Stimulated activated CD4-positive, alpha-beta T cell treated with anti-CD3 and anti-CD28 coated beads, Interleukin-12 subunit alpha, Interleukin-12 subunit beta, amount 100 ng/mL, for 4 hours (primary cell): ENCODE measurements at regions not wholly inside any gene's neighbourhood (a gene's known extent, or its start where the extent isn't known, plus 50 kb on each side); places are given as distances from the start of the nearest gene placed in this dataset.
"Not testable (repeated sequence)": the region's sequence is repeated elsewhere in the genome, so short reads cannot be mapped to it uniquely, and the experiment has no call there.

Source experiments
- DNase-seq: peaks from one replicate; pipeline ENCODE4 v3.0.0-alpha.2; 2020

DNA sequence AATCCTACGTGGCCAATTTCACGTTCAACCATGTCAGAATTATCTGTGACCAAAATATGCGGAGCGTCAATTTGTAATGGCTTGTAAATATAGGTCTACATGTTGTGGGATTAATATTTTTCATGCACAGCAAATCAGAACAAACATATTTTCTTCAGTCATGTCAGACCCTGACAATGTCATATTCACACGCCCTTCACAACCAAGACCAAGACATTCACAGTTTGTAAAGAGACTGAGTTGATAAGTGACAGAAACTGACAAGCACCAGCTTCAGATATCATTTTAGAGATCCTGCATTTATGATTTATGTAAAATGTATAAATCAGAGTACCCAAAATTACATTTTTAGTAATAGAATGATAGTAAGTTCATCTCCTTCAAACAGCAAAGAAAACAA lies 57.3 kb upstream of the NOVA1 start:
- no peak for DNase-seq

DNA sequence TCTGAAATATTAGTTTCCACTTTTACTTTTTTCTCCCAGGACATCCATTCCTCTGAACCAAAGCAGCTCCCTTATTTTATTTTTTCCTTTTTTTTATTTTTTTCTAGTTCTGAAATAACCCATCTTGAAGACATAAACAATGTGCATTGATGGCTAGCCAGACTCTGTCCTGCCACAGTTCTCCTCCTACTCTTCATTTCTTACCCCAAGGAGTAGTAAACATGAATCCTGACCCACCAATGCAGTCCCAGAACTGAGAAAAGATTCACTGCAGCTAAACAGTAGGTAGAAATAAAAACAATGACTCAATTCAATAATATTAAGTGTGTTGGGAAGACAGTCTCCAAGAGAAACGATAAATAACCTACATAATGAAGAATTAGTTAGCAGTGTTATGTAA lies 65.7 kb upstream of the NOVA1 start:
- no peak for DNase-seq

DNA sequence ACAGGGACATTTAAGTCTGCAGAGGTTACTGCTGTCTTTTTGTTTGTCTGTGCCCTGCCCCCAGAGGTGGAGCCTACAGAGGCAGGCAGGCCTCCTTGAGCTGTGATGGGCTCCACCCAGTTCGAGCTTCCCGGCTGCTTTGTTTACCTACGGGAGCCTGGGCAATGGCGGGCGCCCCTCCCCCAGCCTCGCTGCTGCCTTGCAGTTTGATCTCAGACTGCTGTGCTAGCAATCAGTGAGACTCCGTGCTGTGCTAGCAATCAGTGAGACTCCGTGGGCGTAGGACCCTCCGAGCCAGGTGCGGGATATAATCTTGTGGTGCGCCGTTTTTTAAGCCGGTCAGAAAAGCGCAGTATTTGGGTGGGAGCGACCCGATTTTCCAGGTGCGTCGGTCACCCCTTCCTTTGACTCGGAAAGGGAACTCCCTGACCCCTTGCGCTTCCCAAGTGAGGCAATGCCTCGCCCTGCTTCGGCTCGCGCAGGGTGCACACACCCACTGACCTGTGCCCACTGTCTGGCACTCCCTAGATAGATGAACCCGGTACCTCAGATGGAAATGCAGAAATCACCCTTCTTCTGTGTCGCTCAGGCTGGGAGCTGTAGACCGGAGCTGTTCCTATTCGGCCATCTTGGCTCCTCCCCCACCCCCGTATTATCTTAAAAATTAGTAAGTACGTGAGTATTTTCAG lies 81.0 kb upstream of the NOVA1 start:
- not testable (repeated sequence) for DNase-seq

DNA sequence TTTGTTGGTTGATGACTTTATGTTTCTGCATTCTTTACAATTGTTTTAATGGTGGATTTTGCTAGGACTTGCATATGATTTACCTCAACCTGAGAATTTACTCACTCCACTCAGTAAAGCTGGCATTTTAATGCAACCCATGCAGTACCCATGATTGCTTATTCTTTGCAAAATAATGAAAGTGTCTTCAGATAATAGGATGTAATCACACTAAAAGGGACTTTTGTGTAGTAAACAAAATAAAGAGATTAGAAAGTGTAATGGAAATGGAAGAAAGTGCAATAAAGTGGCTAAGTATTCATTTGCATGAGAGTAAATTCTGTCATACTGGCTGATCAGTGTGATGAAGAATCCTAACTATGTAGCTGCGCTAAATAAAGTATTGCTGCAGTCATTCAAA lies 87.6 kb upstream of the NOVA1 start:
- no peak for DNase-seq

DNA sequence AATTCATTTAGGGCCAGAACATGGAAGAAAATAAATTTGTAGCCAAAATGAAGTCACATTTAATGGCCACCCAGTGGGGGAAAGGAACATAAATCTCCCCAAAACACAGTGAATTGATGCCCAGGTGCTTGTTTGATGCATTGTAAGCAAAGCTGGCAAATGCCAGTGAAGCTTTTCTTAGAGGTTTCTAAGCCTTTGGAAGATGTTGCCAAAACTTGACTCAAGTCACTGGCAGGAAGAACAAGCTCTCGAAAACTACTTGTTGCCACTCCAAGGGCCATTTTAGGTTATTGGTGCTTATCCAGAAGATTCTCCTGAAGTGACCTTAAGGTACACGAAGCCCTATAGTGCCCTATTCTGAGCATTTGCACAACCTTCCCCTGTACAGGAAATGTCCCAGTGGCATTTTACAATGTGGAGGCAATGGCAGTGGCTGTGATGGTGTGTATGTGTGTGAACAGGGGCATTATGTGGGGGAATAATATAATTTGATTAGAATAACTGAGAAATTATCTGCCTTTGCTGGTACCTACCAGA lies 89.5 kb upstream of the NOVA1 start:
- DNase-seq = no peak

DNA sequence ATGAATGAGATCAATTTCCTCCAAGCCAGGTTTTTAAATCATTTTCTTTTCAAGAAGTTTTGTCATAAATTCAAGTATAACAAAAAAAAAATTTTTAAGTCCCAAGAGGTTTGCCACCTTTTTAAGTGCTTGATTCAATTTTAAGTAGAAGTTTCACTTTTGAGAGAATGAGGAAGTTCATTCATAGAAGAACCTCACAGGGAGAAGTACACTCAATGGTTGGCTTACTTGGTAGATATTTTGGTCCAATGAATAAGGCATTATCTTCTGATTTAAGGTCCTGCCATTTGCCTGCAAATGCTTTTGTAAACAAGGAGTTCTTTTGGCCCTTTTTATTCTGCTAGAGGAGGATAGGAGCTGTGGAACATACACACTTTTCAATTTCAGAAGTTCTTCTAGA lies 96.7 kb upstream of the NOVA1 start:
- DNase-seq = no peak

DNA sequence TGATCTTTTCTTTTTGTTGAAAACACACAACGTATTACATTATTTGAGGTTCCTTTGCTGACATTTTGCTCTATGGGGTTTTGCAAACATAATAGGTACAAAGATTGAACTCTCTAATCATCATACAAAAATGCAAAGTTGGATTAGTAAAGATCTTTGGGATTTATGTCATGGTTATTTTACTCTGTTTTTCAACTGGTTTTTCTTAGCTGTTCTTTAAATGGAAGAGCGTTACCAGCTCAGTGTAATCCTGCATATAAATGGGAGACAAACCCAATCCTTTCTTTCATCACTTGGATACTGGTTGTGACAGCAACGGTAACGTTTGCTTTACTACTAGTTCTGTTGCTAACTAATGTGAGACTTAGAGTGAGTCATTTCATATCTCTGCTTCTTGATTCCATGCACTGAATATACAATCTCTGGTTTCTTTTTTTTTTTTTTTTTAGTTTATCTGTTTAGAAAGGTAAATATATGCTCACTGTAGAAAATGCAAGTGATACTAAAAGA lies 104.9 kb upstream of the NOVA1 start:
- no peak for DNase-seq

DNA sequence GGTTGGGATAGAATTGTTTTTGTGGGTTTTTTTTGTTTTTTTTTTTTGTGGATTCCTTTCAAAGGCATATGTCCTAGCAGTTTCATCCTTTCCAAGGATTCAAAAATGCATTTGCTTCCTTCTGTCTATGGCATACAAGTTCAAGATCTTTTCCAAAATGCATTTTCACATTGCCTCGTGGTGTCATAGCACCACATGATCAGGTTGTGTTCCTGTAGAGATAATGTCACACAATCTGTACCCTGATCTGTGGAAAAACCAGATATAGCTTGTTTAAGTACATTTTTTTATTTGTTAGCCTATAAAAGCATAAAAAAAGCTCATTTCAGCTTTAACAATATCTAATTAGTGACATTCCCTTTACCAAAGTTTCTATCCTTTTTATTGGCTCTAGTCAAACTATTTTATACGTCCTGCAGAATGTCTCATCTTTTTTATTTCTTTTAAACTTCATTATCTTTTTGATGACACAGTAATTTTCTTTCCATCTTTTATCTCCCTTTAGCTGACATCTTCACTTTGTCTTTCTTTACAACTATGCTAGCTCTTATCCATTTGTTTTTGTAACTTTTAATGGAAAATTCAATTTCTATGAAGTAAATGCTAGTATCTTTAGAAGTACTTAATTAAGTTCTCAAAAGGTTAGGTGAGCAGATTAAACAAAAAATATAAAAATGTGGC lies 106.0 kb upstream of the NOVA1 start:
- no peak for DNase-seq

DNA sequence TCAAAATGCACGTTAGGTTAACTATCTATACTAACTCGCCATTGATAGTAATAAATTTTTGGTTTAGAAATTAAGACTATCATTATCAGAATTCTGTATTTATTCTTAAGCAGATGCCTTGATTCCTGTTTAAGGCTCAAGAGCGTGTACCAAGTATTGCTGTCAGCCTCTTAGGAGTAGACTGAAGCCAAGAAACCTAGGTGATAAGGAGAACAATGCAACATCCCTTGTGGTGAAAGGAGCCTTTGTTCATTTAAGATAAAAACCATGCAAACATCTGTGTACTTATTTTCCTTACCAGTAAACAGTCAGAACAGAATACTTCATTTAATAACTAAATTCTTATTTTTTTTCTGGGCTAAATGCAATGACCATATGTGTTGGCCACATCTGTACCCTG lies 109.4 kb upstream of the NOVA1 start:
- no peak for DNase-seq

DNA sequence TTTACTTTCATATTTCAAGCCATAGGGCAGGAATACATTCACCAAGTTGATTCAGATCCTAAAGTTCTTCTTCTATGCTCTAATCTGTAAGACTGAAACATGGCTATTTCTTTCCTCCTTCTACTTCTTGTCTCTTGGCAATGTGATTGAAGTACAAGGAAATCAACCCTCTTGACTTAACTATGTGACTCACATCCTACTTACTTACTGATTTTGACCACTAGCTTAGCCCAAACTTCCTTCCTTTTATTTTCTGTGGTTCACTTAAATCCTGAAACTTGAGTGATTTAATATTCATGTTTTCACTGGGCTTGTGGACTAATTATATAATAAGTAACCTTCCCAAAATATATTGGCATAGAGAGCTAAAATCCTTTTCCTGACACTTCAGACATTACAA lies 111.2 kb upstream of the NOVA1 start:
- DNase-seq = no peak

DNA sequence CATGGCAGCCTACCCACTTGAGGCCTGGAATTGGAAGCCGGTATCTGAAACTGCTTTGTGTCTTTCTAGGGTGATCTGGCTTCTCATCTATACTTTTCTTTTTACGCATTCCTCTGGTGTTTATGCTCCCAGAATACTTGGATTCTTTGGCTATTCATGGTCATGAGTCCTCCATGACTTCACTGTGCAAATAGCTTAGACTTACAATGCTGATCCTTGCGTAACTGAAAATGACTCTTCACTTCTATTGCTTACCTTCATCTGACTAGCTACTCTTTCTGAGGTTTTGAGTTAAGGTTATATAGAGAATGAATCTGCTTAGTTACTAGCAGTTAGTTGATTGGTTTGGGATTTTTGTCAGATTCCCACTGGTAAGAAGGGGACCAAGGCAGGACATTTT lies 121.7 kb upstream of the NOVA1 start:
- DNase-seq = no peak

DNA sequence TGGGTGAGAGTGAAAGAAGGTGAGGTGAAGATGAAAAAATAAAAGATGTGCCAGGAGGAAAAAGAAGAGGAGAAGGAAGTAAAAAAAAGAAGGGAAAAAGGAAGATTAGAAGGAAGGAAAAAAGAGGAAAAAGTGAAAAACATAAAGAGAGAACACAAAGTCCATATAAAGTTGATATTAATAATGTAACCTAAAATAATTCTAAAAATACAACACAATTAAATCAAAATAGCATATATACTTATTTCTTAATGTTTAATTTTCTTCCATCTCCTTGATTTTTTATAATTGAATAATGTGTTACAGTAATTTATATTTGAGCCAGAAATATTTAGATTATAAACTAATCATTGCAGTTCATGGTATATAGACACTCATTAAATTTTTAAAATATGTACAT lies 124.4 kb upstream of the NOVA1 start:
- DNase-seq = no peak

DNA sequence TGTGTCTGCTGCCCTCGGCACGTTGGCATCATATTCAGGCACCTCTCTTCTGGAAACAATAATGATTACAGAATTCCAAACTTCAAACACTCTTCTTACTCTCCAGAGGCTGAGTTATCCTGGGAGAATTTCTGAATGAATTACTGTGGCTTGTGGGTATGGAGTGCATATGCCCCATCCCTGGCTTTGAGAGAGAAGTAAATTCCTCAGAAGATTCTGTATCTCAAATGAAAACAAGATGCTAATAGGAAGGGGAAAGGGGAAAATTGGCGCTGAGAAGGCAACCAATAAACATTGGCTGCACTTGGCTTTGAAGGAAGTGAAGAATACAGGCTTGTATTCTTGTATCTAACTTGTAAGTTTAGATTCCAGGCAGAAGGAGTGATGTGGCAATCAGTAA lies 132.0 kb upstream of the NOVA1 start:
- DNase-seq = no peak

DNA sequence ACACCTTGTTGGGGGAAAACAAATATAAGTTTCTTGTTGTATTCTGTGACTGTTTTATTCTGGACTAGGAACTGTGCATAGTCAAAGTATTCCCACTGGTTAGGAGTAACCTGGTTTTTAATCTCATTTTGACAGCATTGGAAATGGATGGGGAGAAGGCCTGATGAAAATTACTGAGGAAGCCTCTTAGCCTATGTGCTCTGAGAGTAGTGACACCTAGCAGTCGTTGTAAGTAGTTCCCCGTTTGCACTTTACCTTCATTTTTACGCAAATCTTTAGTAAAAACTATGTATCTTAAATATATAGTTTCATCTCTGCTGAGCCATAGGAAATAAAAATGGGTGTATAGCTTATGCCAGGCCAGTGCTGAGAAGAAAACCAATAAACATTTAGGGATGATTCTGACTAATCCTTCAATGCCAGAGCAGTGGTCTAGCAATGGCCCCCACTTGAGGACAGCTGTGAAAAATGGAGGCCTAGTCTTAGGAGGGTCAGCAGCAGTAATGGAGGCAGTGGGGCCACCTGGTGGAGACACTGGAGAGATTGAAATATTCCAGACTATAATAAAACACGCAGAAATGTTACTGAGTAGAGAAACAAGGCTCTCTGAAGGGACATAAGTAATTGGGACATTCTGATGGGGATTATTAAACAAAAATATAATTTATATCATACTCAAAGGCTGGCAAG lies 133.2 kb upstream of the NOVA1 start:
- DNase-seq = no peak

DNA sequence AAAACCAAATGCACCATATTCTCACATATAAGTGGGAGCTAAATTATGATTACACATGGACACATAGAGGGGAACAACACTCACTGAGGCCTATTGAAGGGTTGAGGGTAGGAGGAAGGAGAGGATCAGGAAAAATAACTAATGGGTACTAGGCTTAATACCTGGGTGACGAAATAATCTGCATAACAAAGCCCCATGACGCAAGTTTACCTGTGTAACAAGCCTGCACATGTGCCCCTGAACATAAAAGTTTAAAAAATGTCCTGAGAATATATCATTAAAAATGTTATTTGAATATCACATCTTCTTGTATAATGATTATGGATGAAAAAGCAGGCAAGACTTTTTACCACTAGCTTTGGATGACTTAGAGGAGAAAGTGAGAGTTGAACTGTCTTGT lies 138.0 kb upstream of the NOVA1 start:
- DNase-seq = no peak

DNA sequence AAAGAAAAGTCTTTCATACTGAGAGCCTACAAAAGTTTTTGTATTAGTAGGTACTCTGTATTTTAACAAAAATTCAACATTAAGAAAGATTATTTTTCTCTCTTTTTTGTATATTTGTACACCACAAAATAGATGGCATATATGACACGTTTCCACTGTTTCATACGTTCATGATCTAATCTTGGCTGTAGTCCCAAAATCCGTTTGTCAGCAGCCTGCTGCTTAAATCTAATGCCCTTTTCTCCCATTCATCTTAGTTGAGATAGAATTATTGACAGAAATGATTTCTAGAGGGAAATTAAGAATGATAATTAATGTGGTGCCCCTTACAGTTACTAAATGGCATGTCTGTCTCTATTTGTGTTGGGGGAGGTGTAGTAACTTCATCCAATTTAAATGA lies 140.7 kb upstream of the NOVA1 start:
- DNase-seq = no peak

DNA sequence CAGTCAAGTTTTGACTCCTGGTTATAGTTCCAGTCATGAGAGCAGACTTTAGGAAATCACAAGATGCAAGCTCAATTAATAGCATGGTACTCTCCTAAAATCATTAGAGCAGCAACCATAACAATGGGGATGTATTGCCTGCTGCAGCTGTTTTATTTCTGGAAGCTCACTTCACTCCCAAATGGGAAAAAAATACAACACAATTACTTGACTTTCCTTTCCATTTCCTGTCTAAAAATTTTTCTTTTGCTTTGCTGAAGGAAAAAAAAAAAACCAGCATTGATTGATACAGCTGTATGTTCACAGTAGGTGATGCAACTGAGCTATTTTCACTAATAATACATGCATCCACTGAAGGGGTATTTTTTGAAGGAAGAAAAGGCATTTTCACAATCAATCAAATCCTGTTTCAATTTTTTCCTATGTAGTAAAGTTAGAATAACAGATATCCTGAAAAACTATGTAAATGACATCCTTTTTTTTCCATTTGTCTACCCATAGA lies 143.9 kb upstream of the NOVA1 start:
- no peak for DNase-seq

DNA sequence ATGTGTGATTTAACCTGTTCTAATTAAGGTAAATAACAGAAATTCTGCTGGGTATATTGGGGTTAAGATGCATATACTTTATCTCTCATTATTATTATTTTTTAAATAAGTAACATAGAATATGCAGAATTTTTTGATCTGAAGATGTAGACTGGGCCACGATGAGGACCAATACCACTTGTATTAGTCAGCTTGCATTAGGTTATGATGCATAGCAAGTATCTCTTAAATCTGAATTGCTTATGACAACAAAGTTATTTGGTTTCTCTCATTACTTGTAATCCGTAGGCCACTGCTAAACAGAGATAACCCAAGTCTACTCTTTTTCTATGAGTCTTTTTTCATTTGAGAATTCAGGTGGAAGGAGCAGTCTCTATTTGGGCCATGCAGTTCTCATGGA lies 145.5 kb upstream of the NOVA1 start:
- no peak for DNase-seq

DNA sequence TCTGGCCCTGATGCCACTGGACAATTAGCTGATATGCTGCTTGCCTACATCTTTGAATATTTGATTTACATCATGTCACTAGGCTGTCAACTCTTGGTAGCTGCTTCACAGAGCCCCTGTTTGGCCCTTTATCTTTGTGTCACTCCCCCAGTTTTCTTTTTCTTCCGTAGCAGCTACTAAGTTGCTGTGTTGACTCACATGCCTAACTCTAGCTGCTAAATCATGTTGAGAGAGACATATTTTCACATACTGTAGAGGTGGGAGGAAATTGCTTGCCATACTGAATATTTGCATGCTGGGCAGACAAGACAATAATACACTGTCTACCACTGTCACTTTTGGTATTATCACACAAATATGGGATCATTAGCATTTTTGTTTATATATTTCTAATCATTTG lies 147.1 kb upstream of the NOVA1 start:
- DNase-seq = no peak

DNA sequence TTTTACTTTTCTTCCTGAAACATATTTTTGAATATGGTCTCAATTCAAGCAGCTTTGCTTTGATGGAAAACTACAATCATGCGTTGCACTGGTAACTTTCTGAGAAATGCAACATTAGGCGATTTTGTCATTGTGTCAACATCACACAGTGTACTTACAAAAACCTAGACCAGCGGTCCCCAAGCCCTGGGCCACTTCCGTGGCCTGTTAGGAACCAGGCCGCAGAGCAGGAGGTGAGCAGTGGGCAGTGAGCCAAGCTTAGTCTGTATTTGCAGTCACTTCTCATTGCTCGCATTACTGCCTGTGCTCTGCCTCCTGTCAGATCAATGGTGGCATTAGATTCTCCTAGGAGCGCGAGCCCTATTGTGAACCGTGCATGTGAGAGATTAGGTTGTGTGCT lies 163.7 kb upstream of the NOVA1 start:
- DNase-seq = peak; percentile 0

DNA sequence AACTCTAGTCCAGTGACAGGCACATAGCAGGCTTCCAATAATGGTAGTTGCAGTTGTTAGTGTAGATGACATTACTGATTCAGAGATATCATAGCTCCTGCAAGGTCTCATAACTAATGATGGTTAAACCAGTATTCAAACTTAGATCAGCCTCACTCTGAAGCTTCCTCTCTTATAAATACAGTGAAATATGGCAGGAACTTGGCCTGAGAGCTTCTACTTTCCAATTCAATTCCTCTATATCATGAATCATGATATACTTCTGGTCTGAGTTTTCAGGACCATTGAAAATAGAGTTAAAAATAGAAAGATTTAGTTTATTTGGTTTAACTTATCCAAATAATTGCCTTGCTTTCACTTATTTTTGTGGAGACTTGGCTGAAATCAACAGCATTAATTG lies 167.5 kb upstream of the NOVA1 start:
- no peak for DNase-seq

DNA sequence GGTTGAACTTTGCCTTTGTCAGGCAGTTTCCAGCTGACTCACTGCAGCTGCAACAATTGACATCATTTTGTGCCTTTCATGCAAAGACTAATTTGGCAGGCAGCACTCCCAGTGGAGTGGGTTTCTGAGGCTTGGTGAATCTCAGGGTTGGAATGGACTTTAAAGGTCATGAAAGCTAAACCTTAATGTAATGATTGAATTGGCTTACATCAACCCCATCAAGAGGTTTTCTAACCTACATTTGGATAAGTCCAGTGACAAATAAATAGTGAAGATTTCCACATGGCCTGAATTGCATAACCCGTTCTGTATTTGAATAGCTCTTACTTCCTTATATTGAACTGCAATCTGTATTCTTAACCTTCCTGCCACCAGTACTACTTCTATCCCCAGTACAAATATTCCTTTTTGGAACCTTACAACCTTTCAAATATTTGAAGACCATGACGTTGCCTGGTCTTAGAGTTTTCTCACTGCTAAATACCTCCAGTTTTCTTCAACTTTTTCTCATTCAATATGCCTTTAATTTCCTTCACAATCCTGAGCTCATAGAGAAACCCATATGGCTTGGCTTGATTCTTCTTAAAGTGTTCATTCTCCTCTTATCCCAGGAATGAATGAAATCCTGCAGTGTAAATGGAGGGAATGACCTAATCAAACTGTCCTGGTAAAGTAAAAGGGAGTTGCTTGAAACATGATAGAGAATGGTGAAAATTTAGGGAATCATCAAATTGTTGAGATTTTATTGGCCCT lies 168.1 kb upstream of the NOVA1 start:
- no peak for DNase-seq

DNA sequence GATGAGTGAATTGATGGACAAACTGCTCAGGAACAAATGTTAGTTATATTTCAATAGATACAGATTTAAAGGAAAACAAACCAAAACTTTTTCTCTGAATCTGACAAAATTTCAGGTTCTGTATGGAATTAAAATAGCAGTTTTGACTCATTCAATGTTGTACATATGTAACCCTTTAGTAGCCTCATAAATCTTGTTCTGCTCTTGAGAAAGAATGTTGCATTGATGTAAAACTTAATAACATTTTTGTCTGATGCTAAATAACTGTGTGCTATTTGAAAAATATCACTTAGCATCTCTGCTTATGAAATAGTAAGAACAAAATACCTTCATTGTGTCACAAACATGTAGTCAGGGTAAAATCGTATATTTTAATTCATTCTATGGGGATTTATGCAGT lies 168.9 kb upstream of the NOVA1 start:
- DNase-seq = no peak
